Liver (tissue), 8 donors: ENCODE measurements at regions not wholly inside any gene's neighbourhood (a gene's known extent, or its start where the extent isn't known, plus 50 kb on each side); places are given as distances from the start of the nearest gene placed in this dataset.

Source experiments
- DNase-seq: peaks from one replicate; pipeline ENCODE4 v3.0.0-alpha.2; 2017; ENCODE audit warnings: low spot score
- H3K27ac ChIP-seq, 2 donors: one replicate each; pipeline ENCODE4 v1.7.0; 2013; ENCODE audit warnings: inconsistent platforms in 2 of 2, low read length in 2 of 2, control low read depth in 1 of 2, low read depth in 1 of 2, mild to moderate bottlenecking in 1 of 2
- H3K27me3 ChIP-seq, 4 donors: one replicate each; pipeline versions ENCODE4 v1.6.1 to v1.7.0; 2013; ENCODE audit warnings: low read length in 3 of 4, inconsistent platforms in 1 of 4, mild to moderate bottlenecking in 1 of 4, moderate library complexity in 1 of 4; ENCODE audit not compliant: control insufficient read depth in 4 of 4, insufficient read depth in 4 of 4
- H3K36me3 ChIP-seq, 4 donors: one replicate each; pipeline versions ENCODE4 v1.6.1 to v1.7.0; 2013; ENCODE audit warnings: low read length in 3 of 4, mild to moderate bottlenecking in 3 of 4, low read depth in 1 of 4, moderate library complexity in 1 of 4; ENCODE audit not compliant: control insufficient read depth in 4 of 4, insufficient read depth in 3 of 4
- H3K4me1 ChIP-seq, 4 donors: one replicate each; pipeline versions ENCODE4 v1.6.1 to v1.7.0; 2013; ENCODE audit warnings: low read length in 3 of 4, mild to moderate bottlenecking in 3 of 4, moderate library complexity in 1 of 4; ENCODE audit not compliant: control insufficient read depth in 4 of 4, insufficient read depth in 4 of 4
- H3K4me3 ChIP-seq, 3 donors: one replicate each; pipeline versions ENCODE4 v1.6.1 to v1.7.0; 2013; ENCODE audit warnings: low read length in 3 of 3, control low read depth in 1 of 3, low read depth in 1 of 3, mild to moderate bottlenecking in 1 of 3
- H3K9ac ChIP-seq, 2 donors: one replicate each; pipeline ENCODE4 v1.7.0; 2013; ENCODE audit warnings: low read length in 2 of 2, mild to moderate bottlenecking in 2 of 2, moderate library complexity in 2 of 2, control low read depth in 1 of 2, low read depth in 1 of 2
- H3K9me3 ChIP-seq, 4 donors: one replicate each; pipeline versions ENCODE4 v1.6.1 to v1.7.0; 2013; ENCODE audit warnings: low read length in 3 of 4; ENCODE audit not compliant: control insufficient read depth in 4 of 4
- CTCF ChIP-seq: fragments of 150-350 bp; IDR thresholded peaks from 2 replicates; pipeline ENCODE4 v1.5.1; 2017; ENCODE audit warnings: improper control_type of control experiment, low read depth, low read length; ENCODE audit not compliant: missing input control
- FOXA1 ChIP-seq: IDR thresholded peaks from 2 replicates; pipeline ENCODE4 v1.6.1; 2016; ENCODE audit warnings: antibody characterized with exemption
- FOXA2 ChIP-seq: IDR thresholded peaks from 2 replicates; pipeline ENCODE4 v1.6.1; 2016; ENCODE audit warnings: antibody characterized with exemption
- GABPA ChIP-seq, 2 donors: IDR thresholded peaks in 1 of 2; conservative IDR thresholded peaks in 1 of 2; 2 replicates each; pipeline ENCODE4 v1.6.1; 2016; ENCODE audit warnings: antibody characterized with exemption in 2 of 2, mild to moderate bottlenecking in 1 of 2, moderate library complexity in 1 of 2
- HNF4A ChIP-seq, 2 donors: conservative IDR thresholded peaks; 2 replicates each; pipeline ENCODE4 v1.6.1; 2016; ENCODE audit warnings: antibody characterized with exemption in 2 of 2, mild to moderate bottlenecking in 2 of 2
- HNF4G ChIP-seq: IDR thresholded peaks from 2 replicates; pipeline ENCODE4 v1.6.1; 2016; ENCODE audit warnings: antibody characterized with exemption
- NR2F2 ChIP-seq: IDR thresholded peaks from 2 replicates; pipeline ENCODE4 v1.6.1; 2016; ENCODE audit warnings: antibody characterized with exemption
- RAD21 ChIP-seq, 2 donors: IDR thresholded peaks; 2 replicates each; pipeline ENCODE4 v1.6.1; 2016; ENCODE audit warnings: antibody characterized with exemption in 2 of 2, mild to moderate bottlenecking in 2 of 2
- RXRA ChIP-seq, 2 donors: IDR thresholded peaks; 2 replicates each; pipeline ENCODE4 v1.6.1; 2017 to 2018; ENCODE audit warnings: antibody characterized with exemption in 2 of 2, mild to moderate bottlenecking in 1 of 2
- SP1 ChIP-seq: IDR thresholded peaks from 2 replicates; pipeline ENCODE4 v1.6.1; 2018; ENCODE audit warnings: antibody characterized with exemption, mild to moderate bottlenecking
- TAF1 ChIP-seq: conservative IDR thresholded peaks from 2 replicates; pipeline ENCODE4 v1.6.1; 2016; ENCODE audit warnings: antibody characterized with exemption, mild to moderate bottlenecking
- YY1 ChIP-seq: IDR thresholded peaks from 2 replicates; pipeline ENCODE4 v1.6.1; 2016; ENCODE audit warnings: antibody characterized with exemption, mild to moderate bottlenecking
- WGBS: extraction: QIAGEN DNeasy Blood & Tissue Kit; methylation state at CpG from one replicate; pipeline ENCODE4 v1.1.7; 2013; 5-methylcytosine and 5-hydroxymethylcytosine counted together
- TF ChIP-seq, protein P1 (sequence below): IDR thresholded peaks from 2 replicates; pipeline ENCODE4 v1.6.1; 2016; ENCODE audit warnings: antibody characterized with exemption
- TF ChIP-seq, protein P2 (sequence below): IDR thresholded peaks from 2 replicates; pipeline ENCODE4 v1.6.1; 2016; ENCODE audit warnings: antibody characterized with exemption
- TF ChIP-seq, protein P3 (sequence below): IDR thresholded peaks from 2 replicates; pipeline ENCODE4 v1.6.1; 2016; ENCODE audit warnings: antibody characterized with exemption, mild to moderate bottlenecking
- TF ChIP-seq, protein P4 (sequence below): IDR thresholded peaks from 2 replicates; pipeline ENCODE4 v1.6.1; 2016; ENCODE audit warnings: antibody characterized with exemption
- donor health status: healthy.
- donor health status: healthy.
- donor health status: healthy.
- donor health status: healthy.
- donor health status: healthy.

GRCh38 chr5:12294151-12294550, 389.9 kb upstream of the CTNND2 start (continued):
- no peak for TF ChIP-seq CTCF
- no peak for TF ChIP-seq YY1
- no peak for TF ChIP-seq FOXA1
- TF ChIP-seq TAF1: no peak
- TF ChIP-seq HNF4G: no peak
- TF ChIP-seq NR2F2: no peak
- TF ChIP-seq, protein P1, sequence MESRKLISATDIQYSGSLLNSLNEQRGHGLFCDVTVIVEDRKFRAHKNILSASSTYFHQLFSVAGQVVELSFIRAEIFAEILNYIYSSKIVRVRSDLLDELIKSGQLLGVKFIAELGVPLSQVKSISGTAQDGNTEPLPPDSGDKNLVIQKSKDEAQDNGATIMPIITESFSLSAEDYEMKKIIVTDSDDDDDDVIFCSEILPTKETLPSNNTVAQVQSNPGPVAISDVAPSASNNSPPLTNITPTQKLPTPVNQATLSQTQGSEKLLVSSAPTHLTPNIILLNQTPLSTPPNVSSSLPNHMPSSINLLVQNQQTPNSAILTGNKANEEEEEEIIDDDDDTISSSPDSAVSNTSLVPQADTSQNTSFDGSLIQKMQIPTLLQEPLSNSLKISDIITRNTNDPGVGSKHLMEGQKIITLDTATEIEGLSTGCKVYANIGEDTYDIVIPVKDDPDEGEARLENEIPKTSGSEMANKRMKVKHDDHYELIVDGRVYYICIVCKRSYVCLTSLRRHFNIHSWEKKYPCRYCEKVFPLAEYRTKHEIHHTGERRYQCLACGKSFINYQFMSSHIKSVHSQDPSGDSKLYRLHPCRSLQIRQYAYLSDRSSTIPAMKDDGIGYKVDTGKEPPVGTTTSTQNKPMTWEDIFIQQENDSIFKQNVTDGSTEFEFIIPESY: no peak

GRCh38 chr5:12292610-12293204, 388.5 kb upstream of the CTNND2 start:
- no peak overlapping the region for H3K27ac ChIP-seq
- TF ChIP-seq TAF1 (no peak), RXRA (IDR thresholded peaks at IDR 0.05) (no peak), RAD21 (IDR thresholded peaks at IDR 0.05) (peak; percentile 44 to 72), YY1 (no peak), GABPA (IDR thresholded peaks at IDR 0.05 in 1 of 2, conservative IDR thresholded peaks at IDR 0.05 in 1 of 2) (no peak), SP1 (no peak), FOXA2 (no peak), CTCF (peak; percentile 44), HNF4A (conservative IDR thresholded peaks at IDR 0.05) (no peak)
- TF ChIP-seq, protein P2, sequence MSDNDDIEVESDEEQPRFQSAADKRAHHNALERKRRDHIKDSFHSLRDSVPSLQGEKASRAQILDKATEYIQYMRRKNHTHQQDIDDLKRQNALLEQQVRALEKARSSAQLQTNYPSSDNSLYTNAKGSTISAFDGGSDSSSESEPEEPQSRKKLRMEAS: no peak
- TF ChIP-seq, protein P3, sequence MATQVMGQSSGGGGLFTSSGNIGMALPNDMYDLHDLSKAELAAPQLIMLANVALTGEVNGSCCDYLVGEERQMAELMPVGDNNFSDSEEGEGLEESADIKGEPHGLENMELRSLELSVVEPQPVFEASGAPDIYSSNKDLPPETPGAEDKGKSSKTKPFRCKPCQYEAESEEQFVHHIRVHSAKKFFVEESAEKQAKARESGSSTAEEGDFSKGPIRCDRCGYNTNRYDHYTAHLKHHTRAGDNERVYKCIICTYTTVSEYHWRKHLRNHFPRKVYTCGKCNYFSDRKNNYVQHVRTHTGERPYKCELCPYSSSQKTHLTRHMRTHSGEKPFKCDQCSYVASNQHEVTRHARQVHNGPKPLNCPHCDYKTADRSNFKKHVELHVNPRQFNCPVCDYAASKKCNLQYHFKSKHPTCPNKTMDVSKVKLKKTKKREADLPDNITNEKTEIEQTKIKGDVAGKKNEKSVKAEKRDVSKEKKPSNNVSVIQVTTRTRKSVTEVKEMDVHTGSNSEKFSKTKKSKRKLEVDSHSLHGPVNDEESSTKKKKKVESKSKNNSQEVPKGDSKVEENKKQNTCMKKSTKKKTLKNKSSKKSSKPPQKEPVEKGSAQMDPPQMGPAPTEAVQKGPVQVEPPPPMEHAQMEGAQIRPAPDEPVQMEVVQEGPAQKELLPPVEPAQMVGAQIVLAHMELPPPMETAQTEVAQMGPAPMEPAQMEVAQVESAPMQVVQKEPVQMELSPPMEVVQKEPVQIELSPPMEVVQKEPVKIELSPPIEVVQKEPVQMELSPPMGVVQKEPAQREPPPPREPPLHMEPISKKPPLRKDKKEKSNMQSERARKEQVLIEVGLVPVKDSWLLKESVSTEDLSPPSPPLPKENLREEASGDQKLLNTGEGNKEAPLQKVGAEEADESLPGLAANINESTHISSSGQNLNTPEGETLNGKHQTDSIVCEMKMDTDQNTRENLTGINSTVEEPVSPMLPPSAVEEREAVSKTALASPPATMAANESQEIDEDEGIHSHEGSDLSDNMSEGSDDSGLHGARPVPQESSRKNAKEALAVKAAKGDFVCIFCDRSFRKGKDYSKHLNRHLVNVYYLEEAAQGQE: no peak
- TF ChIP-seq, protein P4, sequence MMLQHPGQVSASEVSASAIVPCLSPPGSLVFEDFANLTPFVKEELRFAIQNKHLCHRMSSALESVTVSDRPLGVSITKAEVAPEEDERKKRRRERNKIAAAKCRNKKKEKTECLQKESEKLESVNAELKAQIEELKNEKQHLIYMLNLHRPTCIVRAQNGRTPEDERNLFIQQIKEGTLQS: no peak
- no peak for DNase-seq
- H3K9me3 ChIP-seq: no peaks in the 10 kb centered on the region
- H3K9ac ChIP-seq: no peak overlapping the region
- no peaks in the 10 kb centered on the region for H3K4me1 ChIP-seq
- WGBS: 28% methylated on average over 6 of the region's 6 CpGs
- H3K27me3 ChIP-seq: no peaks in the 10 kb centered on the region
- no peaks in the 10 kb centered on the region for H3K36me3 ChIP-seq
- H3K4me3 ChIP-seq: no peak overlapping the region
